Osteoblast (primary cell): ENCODE measurements at regions not wholly inside any gene's neighbourhood (a gene's known extent, or its start where the extent isn't known, plus 50 kb on each side); places are given as distances from the start of the nearest gene placed in this dataset.

ENCODE experiments used
- DNase-seq: peaks from one replicate; pipeline ENCODE4 v3.0.0; 2011; ENCODE audit warnings: low spot score, mixed read lengths; ENCODE audit not compliant: insufficient read length; ENCODE audit errors: missing footprints
- H2AFZ ChIP-seq: 2 replicates; pipeline ENCODE4 v1.6.0; 2011; ENCODE audit warnings: mild to moderate bottlenecking, low read length
- H3K27ac ChIP-seq: 2 replicates; pipeline ENCODE4 v1.5.1; 2011; ENCODE audit warnings: mild to moderate bottlenecking, low read depth, low read length, moderate library complexity
- H3K27me3 ChIP-seq: 2 replicates; pipeline ENCODE4 v1.6.0; 2012; ENCODE audit warnings: mild to moderate bottlenecking, control low read depth, inconsistent platforms, low read length, moderate library complexity; ENCODE audit not compliant: insufficient read depth
- H3K36me3 ChIP-seq: 2 replicates; pipeline ENCODE4 v1.5.1; 2011; ENCODE audit warnings: mild to moderate bottlenecking, low read length, control low read depth, moderate library complexity; ENCODE audit not compliant: insufficient read depth
- H3K4me1 ChIP-seq: 2 replicates; pipeline ENCODE4 v1.5.1; 2011; ENCODE audit warnings: mild to moderate bottlenecking, low read length, control low read depth, moderate library complexity; ENCODE audit not compliant: insufficient read depth
- H3K4me2 ChIP-seq: 2 replicates; pipeline ENCODE4 v1.6.0; 2011; ENCODE audit warnings: mild to moderate bottlenecking, low read length; ENCODE audit not compliant: insufficient read depth
- H3K4me3 ChIP-seq: fragments of 200-600 bp; sonication (generic); 3 replicates; pipeline ENCODE4 v1.5.1; 2012; ENCODE audit warnings: mild to moderate bottlenecking, low read length, inconsistent platforms; ENCODE audit not compliant: insufficient read depth
- H3K79me2 ChIP-seq: 2 replicates; pipeline ENCODE4 v1.6.0; 2012; ENCODE audit warnings: mild to moderate bottlenecking, low read length, control low read depth, inconsistent platforms; ENCODE audit not compliant: insufficient read depth
- H3K9me3 ChIP-seq: 2 replicates; pipeline ENCODE4 v1.5.1; 2011; ENCODE audit warnings: low read depth, low read length, control low read depth
- H4K20me1 ChIP-seq: 2 replicates; pipeline ENCODE4 v1.6.0; 2012; ENCODE audit warnings: mild to moderate bottlenecking, low read length, control low read depth; ENCODE audit not compliant: insufficient read depth
- TF ChIP-seq, protein P1 (sequence below): IDR thresholded peaks from 2 replicates; pipeline ENCODE4 v1.5.1; 2011; ENCODE audit warnings: mild to moderate bottlenecking, low read depth, low read length, moderate library complexity; ENCODE audit errors: extremely low read depth

DNA sequence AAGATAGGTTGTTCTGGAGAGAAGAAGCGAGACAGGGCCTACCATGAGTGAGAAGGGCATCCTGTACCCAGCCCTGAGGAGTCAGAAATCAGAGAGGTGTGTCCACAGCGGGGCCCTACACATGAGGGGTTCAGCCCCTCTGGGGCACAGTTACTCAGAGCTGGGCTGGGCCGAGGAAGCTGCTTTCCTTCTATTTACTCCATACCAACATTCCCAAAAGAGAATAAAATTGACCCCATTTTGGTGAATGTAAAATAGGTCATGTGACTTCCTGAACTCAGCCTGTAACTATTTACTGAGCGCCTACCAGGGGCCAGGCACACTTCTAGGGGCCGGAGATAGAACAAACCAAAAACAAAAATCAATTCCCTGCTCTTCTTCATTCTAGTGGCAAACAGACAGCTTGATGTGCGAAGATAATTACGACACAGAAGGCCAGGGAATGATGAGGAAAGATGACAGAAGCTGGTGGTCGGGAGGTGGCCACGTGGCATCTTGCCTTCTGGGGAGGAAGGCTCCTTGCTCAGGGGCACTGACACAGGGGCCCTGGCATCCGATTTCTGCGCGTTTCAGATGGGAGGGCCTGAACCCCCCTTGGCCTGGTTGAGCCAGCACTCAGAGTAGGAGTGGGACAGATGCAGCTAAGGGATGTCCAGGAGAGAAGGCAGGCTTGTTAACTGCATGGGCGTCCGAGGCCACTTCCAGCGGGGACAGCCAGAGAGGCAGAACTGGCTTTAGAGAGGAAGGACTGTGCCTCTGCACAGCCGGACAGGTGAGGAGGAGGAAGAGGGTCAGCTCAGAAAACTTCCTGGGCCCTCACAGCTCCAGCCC is 121.8 kb downstream of the NSG2 start:
- Histone ChIP-seq H3K27me3 (no peaks in the 10 kb centered on the region), H4K20me1 (no peaks in the 10 kb centered on the region), H3K9me3 (no peaks in the 10 kb centered on the region), H3K4me1 (no peaks in the 10 kb centered on the region), H3K4me3 (no peak overlapping the region), H3K4me2 (no peak overlapping the region), H3K79me2 (no peaks in the 10 kb centered on the region), H3K27ac (no peak overlapping the region), H2AFZ (no peak overlapping the region), H3K36me3 (no peaks in the 10 kb centered on the region)
- TF ChIP-seq, protein P1, sequence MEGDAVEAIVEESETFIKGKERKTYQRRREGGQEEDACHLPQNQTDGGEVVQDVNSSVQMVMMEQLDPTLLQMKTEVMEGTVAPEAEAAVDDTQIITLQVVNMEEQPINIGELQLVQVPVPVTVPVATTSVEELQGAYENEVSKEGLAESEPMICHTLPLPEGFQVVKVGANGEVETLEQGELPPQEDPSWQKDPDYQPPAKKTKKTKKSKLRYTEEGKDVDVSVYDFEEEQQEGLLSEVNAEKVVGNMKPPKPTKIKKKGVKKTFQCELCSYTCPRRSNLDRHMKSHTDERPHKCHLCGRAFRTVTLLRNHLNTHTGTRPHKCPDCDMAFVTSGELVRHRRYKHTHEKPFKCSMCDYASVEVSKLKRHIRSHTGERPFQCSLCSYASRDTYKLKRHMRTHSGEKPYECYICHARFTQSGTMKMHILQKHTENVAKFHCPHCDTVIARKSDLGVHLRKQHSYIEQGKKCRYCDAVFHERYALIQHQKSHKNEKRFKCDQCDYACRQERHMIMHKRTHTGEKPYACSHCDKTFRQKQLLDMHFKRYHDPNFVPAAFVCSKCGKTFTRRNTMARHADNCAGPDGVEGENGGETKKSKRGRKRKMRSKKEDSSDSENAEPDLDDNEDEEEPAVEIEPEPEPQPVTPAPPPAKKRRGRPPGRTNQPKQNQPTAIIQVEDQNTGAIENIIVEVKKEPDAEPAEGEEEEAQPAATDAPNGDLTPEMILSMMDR = no peak
- DNase-seq = no peak

DNA sequence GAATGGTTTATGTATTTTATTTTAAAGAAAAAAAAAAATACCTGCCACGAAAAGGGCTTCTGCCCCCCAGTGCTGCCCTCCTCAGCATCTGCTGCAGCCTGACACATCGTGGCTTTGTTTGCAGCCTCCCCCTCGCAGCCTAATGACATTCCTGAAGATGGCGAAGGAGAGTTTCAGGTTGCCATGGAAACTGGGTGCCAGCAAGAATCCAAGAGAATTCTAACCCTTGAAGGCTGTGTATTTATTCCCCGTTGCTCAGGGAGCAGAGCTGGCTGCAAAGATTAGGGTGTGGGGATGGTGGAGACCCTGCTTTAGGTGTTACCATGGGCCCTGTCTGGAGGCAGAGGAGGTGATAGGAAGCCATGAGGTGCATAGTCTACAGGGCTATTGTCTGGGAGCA is 126.6 kb downstream of the NSG2 start:
- Histone ChIP-seq H3K4me1 (no peaks in the 10 kb centered on the region), H3K4me2 (no peak overlapping the region), H2AFZ (no peak overlapping the region), H3K9me3 (no peaks in the 10 kb centered on the region), H3K36me3 (no peaks in the 10 kb centered on the region), H3K4me3 (no peak overlapping the region), H4K20me1 (no peaks in the 10 kb centered on the region), H3K27me3 (no peaks in the 10 kb centered on the region), H3K27ac (no peak overlapping the region), H3K79me2 (no peaks in the 10 kb centered on the region)
- no peak for DNase-seq
- TF ChIP-seq, protein P1 = no peak

DNA sequence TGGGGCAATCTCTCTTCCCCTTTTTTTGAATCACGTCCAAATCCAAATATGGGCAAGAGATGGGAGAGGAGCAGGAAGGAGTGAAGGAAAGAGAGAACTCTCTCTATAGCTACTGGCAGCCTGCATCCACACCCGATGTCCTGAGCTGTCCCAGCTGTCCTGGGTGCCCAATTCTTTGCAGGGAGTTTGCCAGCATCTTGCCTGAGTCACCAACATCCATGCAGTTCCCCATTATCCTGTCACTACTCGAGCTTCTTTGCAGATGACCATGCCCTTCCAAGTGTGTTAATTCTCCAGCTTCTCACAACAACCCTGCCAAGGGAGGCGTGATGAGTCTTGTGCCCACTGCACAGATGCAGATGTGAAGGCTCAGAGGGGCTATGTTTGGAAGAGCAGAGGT is 127.1 kb downstream of the NSG2 start:
- no peak overlapping the region for H3K27ac ChIP-seq
- TF ChIP-seq, protein P1 = no peak

DNA sequence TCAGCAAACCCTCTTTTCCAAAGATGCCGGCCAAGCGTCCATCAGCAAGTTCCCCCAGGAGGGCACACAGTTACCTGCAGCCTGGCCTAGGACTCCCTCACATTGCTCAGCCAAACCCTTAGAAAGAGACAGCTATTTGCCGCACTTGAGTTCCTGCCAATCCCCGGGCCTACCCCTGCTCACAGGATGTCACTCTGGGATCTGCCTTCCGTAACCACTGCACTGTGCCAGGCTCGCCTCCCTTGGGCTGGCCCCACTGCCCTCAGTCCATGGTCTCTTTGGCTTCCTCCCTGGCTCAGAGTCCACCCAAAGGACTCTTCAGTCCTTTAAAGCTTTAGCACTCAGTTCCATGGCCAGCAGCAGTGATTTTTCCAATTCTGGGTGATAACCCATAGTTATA is 128.3 kb downstream of the NSG2 start:
- TF ChIP-seq, protein P1 = no peak
- no peak overlapping the region for H3K27ac ChIP-seq
- no peak for DNase-seq
- H3K4me1 ChIP-seq = no peaks in the 10 kb centered on the region
- H3K27me3 ChIP-seq = no peaks in the 10 kb centered on the region
- no peaks in the 10 kb centered on the region for H3K79me2 ChIP-seq
- no peaks in the 10 kb centered on the region for H4K20me1 ChIP-seq
- H3K36me3 ChIP-seq = no peaks in the 10 kb centered on the region
- no peak overlapping the region for H2AFZ ChIP-seq
- H3K4me3 ChIP-seq = no peak overlapping the region
- no peaks in the 10 kb centered on the region for H3K9me3 ChIP-seq
- H3K4me2 ChIP-seq = no peak overlapping the region

More for the DNA sequence above, 127.1 kb downstream of the NSG2 start:
- H3K27me3 ChIP-seq = no peaks in the 10 kb centered on the region
- H4K20me1 ChIP-seq = no peaks in the 10 kb centered on the region
- no peak overlapping the region for H3K4me2 ChIP-seq
- H3K9me3 ChIP-seq = no peaks in the 10 kb centered on the region
- no peaks in the 10 kb centered on the region for H3K36me3 ChIP-seq
- no peak overlapping the region for H2AFZ ChIP-seq
- H3K4me1 ChIP-seq = no peaks in the 10 kb centered on the region
- no peaks in the 10 kb centered on the region for H3K79me2 ChIP-seq
- no peak overlapping the region for H3K4me3 ChIP-seq
- DNase-seq = no peak
